ENCODE measurements at regions not wholly inside any gene's neighbourhood (a gene's known extent, or its start where the extent isn't known, plus 50 kb on each side); places are given as distances from the start of the nearest gene placed in this dataset.
A peak's percentile ranks its signal among the peaks of the same experiment; 100 is the strongest.
"Not testable (repeated sequence)": the region's sequence is repeated elsewhere in the genome, so short reads cannot be mapped to it uniquely, and the experiment has no call there.

- Histone ChIP-seq H3K4me1 (no peaks in the 10 kb centered on the region), H3K36me3 (no peaks in the 10 kb centered on the region), H3K4me3 (no peak overlapping the region), H3K27me3 (no peaks in the 10 kb centered on the region), H3K9me3 (replicated peaks) (no peaks in the 10 kb centered on the region), H3K27ac (no peak overlapping the region)
- no peak for DNase-seq
Measured at GRCh38 chr5:153223376-153223775, 267.1 kb upstream of the GRIA1 start.

DNA sequence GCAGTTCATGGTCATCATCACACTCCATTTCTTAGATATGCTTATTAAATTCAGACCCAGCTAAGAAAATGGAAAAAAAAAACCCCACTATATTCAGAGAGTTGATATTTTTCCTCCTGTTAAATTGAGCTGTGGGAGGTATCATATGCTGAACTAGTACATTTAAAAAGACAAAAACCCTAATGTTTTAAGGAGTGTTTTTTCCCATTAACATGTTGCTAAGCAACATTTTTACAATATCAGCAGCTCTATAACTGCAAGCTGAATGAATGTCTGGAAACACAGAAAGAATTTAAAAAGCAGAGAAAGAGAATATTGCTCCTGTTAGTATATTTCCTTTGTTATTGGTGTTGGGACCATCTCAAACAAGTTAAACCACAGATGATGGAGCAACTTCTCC, 265.8 kb upstream of the GRIA1 start:
- DNase-seq, result no peak
- no peaks in the 10 kb centered on the region for H3K9me3 ChIP-seq (replicated peaks)
- H3K27me3 ChIP-seq, result no peaks in the 10 kb centered on the region
- no peak overlapping the region for H3K4me3 ChIP-seq
- H3K27ac ChIP-seq, result no peak overlapping the region
- no peaks in the 10 kb centered on the region for H3K36me3 ChIP-seq
- H3K4me1 ChIP-seq, result no peaks in the 10 kb centered on the region

DNA sequence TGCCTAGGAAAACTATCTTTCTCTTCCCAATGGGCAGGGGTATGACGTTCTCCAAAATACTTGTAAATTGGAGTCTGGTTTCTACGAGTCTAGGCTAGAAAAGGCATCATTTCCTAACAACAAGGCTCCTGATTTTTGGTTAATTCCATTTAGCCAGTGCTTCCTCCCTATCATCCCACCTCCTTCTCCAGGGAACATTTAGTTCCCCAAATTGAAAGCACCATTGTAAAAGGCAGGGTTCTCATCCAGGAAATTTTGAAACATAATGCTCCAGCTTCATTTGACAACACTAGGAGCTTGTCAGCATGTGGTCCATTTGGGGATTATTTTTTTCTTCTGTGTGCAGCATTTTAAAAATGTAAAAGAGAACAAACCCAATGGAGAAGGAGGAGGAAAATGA, 256.5 kb upstream of the GRIA1 start:
- Histone ChIP-seq H3K27me3 (no peaks in the 10 kb centered on the region), H3K4me3 (no peak overlapping the region), H3K36me3 (no peaks in the 10 kb centered on the region), H3K4me1 (no peaks in the 10 kb centered on the region), H3K27ac (no peak overlapping the region), H3K9me3 (replicated peaks) (no peaks in the 10 kb centered on the region)
- DNase-seq, result no peak

DNA sequence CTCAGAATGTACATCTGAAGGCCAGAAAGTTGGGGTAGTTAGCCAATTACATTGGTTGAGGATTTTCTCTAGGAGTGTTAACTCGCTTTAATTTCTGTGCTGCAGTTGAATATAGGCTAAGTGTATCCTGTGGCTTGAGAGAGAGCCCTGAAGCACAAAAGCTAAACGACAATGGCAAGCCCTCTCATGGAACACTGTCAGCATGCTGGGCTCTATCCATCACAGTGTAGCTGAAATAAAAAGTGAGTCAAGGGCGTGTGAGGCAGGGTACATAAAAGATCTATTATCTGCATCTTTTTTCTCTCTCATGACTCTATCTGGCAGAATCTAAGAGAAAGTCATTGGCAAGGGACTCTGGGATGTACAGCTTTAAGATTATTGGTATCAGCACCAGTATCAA, 254.2 kb upstream of the GRIA1 start:
- no peak for DNase-seq

DNA sequence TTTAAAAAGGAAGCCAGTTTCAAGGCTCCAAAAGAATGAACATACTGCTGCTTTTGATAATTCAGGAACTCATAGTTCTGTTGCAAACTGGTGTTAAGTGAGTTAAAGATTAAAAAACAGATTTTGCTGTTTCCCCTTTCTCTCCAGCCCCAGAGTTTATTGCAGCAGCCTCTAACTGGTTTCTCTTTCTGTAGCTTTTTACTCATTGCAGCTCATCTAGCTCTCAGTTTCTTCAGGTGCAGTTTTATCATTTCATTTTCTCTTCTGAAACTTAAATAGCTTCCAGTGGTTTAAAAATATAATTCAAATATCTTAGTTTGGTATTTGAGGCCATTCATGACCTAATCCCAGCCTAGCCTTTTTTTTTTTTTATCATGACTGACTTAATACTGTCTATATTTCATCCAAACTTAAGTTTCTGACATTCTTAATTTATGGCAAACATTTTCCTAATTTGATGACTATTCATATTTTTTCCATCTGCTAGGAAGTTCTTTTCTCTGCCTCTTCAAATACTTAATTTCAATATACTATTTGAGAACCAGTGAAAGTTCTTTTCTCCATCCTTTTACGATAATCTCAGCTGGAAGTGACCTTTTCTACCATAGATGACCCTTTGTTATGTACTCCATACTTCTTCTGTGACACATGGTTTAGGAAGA, 252.7 kb upstream of the GRIA1 start:
- Histone ChIP-seq H3K4me3 (no peak overlapping the region), H3K9me3 (replicated peaks) (no peaks in the 10 kb centered on the region), H3K4me1 (no peaks in the 10 kb centered on the region), H3K36me3 (no peaks in the 10 kb centered on the region), H3K27ac (no peak overlapping the region), H3K27me3 (no peaks in the 10 kb centered on the region)
- no peak for DNase-seq

More for the DNA sequence above, 254.2 kb upstream of the GRIA1 start:
- Histone ChIP-seq H3K36me3 (no peaks in the 10 kb centered on the region), H3K27ac (no peak overlapping the region), H3K4me1 (no peaks in the 10 kb centered on the region), H3K4me3 (no peak overlapping the region), H3K27me3 (no peaks in the 10 kb centered on the region), H3K9me3 (replicated peaks) (no peaks in the 10 kb centered on the region)

GRCh38 chr5:153257381-153257780, 233.1 kb upstream of the GRIA1 start:
- H3K4me1 ChIP-seq, result no peaks in the 10 kb centered on the region
- no peaks in the 10 kb centered on the region for H3K36me3 ChIP-seq
- no peaks in the 10 kb centered on the region for H3K9me3 ChIP-seq (replicated peaks)
- no peak for DNase-seq
- H3K4me3 ChIP-seq, result no peak overlapping the region
- no peaks in the 10 kb centered on the region for H3K27me3 ChIP-seq
- no peak overlapping the region for H3K27ac ChIP-seq

- no peak for DNase-seq
Measured at GRCh38 chr5:153258469-153258868, 232.0 kb upstream of the GRIA1 start.

DNA sequence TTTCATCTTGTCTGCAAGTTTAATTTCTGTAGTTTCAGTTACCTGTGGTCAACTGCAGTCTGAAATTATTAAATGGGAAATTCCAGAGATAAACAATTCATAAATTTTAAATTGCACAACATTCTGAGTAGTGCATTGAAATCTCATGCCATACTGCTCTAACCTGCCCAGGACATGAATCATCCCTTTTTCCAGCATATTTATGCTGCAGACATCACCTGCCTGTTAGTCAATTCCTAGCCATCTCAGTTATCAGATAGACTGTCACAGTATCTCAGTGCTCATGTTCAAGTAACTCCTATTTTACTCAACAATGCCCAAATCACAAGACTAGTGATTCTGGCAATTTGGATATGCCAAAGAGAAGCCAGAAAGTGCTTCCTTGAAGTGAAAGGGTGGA, 223.0 kb upstream of the GRIA1 start:
- no peaks in the 10 kb centered on the region for H3K27me3 ChIP-seq
- DNase-seq, result no peak
- no peaks in the 10 kb centered on the region for H3K9me3 ChIP-seq (replicated peaks)
- no peaks in the 10 kb centered on the region for H3K36me3 ChIP-seq
- H3K4me1 ChIP-seq, result no peaks in the 10 kb centered on the region
- H3K27ac ChIP-seq, result no peak overlapping the region
- H3K4me3 ChIP-seq, result no peak overlapping the region

More at GRCh38 chr5:153258469-153258868, 232.0 kb upstream of the GRIA1 start:
- Histone ChIP-seq H3K36me3 (no peaks in the 10 kb centered on the region), H3K4me1 (no peaks in the 10 kb centered on the region), H3K27ac (no peak overlapping the region), H3K9me3 (replicated peaks) (no peaks in the 10 kb centered on the region), H3K27me3 (no peaks in the 10 kb centered on the region), H3K4me3 (no peak overlapping the region)

DNA sequence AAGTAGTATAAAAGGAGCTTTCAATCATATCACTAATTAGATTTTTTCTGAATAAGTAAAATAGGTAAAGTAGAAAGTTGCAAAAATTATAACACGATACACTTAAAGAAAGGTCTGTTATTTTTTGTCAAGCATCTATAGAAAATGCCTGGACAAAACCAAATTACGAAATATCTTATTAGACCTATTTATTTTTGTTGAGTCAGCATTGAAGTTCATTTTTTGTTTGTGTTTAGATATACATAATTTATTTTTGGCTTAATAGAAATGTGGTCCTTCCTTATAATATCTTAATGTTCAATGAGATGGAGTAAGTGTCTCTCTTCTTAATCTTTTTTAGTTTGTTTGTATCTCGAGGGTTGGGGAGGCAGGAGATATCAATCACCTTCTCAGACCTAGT, 214.8 kb upstream of the GRIA1 start:
- H3K27me3 ChIP-seq, result no peaks in the 10 kb centered on the region
- no peak overlapping the region for H3K27ac ChIP-seq
- no peak overlapping the region for H3K4me3 ChIP-seq
- no peaks in the 10 kb centered on the region for H3K4me1 ChIP-seq
- no peaks in the 10 kb centered on the region for H3K36me3 ChIP-seq
- H3K9me3 ChIP-seq (replicated peaks), result no peaks in the 10 kb centered on the region
- DNase-seq, result no peak

GRCh38 chr5:153276151-153276550, 214.3 kb upstream of the GRIA1 start:
- Histone ChIP-seq H3K27me3 (no peaks in the 10 kb centered on the region), H3K4me3 (no peak overlapping the region), H3K36me3 (no peaks in the 10 kb centered on the region), H3K27ac (no peak overlapping the region), H3K9me3 (replicated peaks) (no peaks in the 10 kb centered on the region), H3K4me1 (no peaks in the 10 kb centered on the region)
- DNase-seq, result peak; percentile 61 to 78

DNA sequence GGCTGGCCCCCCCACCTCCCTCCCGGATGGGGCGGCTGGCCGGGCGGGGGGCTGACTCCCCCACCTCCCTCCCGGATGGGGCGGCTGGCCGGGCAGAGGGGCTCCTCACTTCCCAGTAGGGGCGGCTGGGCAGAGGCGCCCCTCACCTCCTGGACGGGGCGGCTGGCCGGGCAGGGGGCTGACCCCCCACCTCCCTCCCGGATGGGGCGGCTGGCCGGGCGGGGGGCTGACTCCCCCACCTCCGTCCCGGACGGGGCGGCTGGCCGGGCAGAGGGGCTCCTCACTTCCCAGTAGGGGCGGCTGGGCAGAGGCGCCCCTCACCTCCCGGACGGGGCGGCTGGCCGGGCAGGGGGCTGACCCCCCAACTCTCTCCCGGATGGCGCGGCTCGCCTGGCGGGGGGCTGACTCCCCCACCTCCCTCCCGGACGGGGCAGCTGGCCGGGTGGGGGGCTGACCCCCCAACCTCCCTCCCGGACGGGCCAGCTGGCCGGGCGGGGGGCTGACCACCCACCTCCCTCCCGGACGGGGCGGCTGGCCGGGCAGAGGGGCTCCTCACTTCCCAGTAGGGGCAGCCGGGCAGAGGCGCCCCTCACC, 194.1 kb upstream of the GRIA1 start:
- H3K36me3 ChIP-seq, result not testable (repeated sequence)

DNA sequence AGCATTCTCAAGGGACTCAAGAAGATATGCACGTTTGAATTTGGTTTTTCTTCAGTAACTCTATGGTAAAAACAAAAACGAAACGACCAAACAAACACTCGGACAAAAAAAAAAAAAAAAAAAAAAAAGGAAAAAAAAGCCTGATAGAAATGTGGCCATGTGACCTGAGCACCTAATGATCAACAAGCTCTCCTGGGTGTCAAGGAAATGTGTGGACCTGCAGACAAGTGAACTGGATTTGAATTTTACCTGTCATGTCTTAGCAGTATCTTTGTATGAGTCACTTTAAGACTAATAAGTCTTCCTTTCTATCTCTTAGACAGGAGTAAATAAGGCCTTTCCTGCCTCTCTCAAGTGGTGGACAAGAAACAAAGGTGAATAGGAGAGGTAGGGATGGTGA, 190.6 kb upstream of the GRIA1 start:
- no peaks in the 10 kb centered on the region for H3K9me3 ChIP-seq (replicated peaks)
- H3K36me3 ChIP-seq, result no peaks in the 10 kb centered on the region
- no peaks in the 10 kb centered on the region for H3K27me3 ChIP-seq
- no peak overlapping the region for H3K27ac ChIP-seq
- H3K4me3 ChIP-seq, result no peak overlapping the region
- no peaks in the 10 kb centered on the region for H3K4me1 ChIP-seq
- no peak for DNase-seq

More for the DNA sequence above, 194.1 kb upstream of the GRIA1 start:
- H3K9me3 ChIP-seq (replicated peaks); H3K4me1 ChIP-seq; H3K27ac ChIP-seq; DNase-seq; H3K27me3 ChIP-seq; H3K4me3 ChIP-seq: not testable (repeated sequence)

- Histone ChIP-seq H3K4me3 (no peak overlapping the region), H3K27me3 (no peaks in the 10 kb centered on the region), H3K9me3 (replicated peaks) (no peaks in the 10 kb centered on the region; the same call in 1 of the 2 replicates), H3K4me1 (no peaks in the 10 kb centered on the region), H3K27ac (no peak overlapping the region), H3K36me3 (no peaks in the 10 kb centered on the region)
- no peak for DNase-seq
Measured at GRCh38 chr5:153308282-153308681, 182.2 kb upstream of the GRIA1 start.

GRCh38 chr5:153318556-153318955, 171.9 kb upstream of the GRIA1 start:
- Histone ChIP-seq H3K27me3 (no peaks in the 10 kb centered on the region), H3K36me3 (no peaks in the 10 kb centered on the region), H3K27ac (no peak overlapping the region), H3K4me3 (no peak overlapping the region), H3K4me1 (no peaks in the 10 kb centered on the region), H3K9me3 (replicated peaks) (no peaks in the 10 kb centered on the region)
- DNase-seq, result no peak

GRCh38 chr5:153321478-153321877, 169.0 kb upstream of the GRIA1 start:
- Histone ChIP-seq H3K36me3 (no peaks in the 10 kb centered on the region), H3K4me3 (no peak overlapping the region), H3K9me3 (replicated peaks) (no peaks in the 10 kb centered on the region), H3K27me3 (no peaks in the 10 kb centered on the region), H3K27ac (no peak overlapping the region), H3K4me1 (no peaks in the 10 kb centered on the region)
- no peak for DNase-seq

GRCh38 chr5:153340139-153340538, 150.3 kb upstream of the GRIA1 start:
- no peak for DNase-seq
- Histone ChIP-seq H3K27ac (no peak overlapping the region), H3K4me3 (no peak overlapping the region), H3K36me3 (no peaks in the 10 kb centered on the region), H3K9me3 (replicated peaks) (no peaks in the 10 kb centered on the region), H3K27me3 (no peaks in the 10 kb centered on the region), H3K4me1 (no peaks in the 10 kb centered on the region)

Data from SJCRH30 (cell line).